NCI-H526 (cell line): ENCODE measurements at regions not wholly inside any gene's neighbourhood (a gene's known extent, or its start where the extent isn't known, plus 50 kb on each side); places are given as distances from the start of the nearest gene placed in this dataset.
"Not testable (repeated sequence)": the region's sequence is repeated elsewhere in the genome, so short reads cannot be mapped to it uniquely, and the experiment has no call there.

Experiments used
- DNase-seq, 2 experiments: peaks; one replicate each; lab custom pipeline; 2025; lab: John Stamatoyannopoulos, UW

DNA sequence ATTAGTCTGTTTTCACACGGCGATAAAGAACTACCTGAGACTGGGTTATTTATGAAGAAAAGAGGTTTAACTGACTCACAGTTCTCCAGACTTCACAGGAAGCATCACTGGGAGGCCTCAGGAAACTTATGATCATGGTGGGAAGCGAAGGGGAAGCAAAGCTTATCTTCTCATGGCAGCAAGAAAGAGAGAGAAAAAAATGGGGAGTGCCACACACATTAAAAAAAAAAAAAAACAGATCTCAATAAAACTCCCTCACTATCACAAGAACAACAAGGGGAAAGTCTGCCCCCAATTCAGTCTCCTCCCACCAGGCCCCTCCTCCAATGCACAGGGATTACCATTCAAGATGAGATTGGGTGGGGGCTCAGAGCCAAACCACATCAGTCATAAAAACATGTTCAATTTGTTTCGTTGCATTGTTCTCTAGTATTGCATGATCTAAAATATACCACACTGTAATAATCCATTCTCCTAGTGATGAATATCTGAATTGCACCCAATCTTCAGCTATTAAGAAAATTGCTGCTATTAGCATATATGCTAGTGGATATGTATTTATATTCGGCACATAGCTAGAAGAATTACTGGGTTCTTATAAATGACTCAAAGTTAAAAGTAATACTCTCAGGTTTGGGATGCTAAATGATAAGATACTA lies 328.9 kb upstream of the KCND2 start:
- no peak for DNase-seq

DNA sequence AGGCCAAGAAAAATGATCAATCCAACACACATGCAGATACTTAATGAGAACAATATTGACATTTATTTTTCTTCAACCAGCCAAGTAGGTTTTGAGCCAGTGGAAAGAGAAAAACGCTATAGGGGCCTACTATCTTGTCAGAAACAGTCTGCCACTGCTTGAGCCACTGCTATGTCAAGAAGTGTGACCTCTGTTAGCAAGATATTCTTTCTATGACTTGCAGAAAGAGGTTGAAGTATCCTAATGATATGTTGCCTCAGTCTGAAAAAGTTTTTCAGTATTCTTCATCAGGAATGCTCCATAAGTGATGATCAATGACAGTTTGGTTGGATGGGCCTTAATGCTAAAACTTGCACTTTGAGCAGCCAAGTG lies 328.4 kb upstream of the KCND2 start:
- DNase-seq: no peak

DNA sequence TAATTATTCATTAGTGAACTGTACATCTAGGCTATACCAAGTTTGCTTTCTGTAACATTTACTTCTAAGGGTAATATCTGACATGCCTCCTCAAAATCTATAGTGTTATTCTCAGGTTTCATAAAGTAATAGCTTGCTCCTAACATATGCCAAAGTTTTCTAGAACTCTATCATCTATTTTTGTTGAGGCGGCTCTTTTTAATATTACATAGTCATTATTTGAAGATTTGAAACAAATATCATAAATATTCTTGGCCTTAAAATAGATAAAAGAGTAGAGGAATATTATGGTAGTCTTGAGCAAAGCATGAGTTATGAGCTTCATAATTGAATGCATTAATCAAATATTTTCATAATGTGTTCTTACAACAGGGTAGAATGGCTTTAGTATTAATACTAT lies 327.2 kb upstream of the KCND2 start:
- no peak for DNase-seq

GRCh38 chr7:119949053-119949452 lies 323.9 kb upstream of the KCND2 start:
- DNase-seq: no peak

- DNase-seq: not testable (repeated sequence)
Observed at GRCh38 chr7:119950390-119951041, 322.5 kb upstream of the KCND2 start.

- not testable (repeated sequence) for DNase-seq
Observed at GRCh38 chr7:119951614-119952013, 321.4 kb upstream of the KCND2 start.

GRCh38 chr7:119957335-119957734 lies 315.6 kb upstream of the KCND2 start:
- DNase-seq: peak in 1 of 2 experiments; percentile 18

- no peak for DNase-seq
Observed at GRCh38 chr7:119959811-119960210, 313.2 kb upstream of the KCND2 start.

GRCh38 chr7:119963654-119964053 lies 309.3 kb upstream of the KCND2 start:
- DNase-seq: no peak

GRCh38 chr7:119964065-119964464 lies 308.9 kb upstream of the KCND2 start:
- DNase-seq: no peak

DNA sequence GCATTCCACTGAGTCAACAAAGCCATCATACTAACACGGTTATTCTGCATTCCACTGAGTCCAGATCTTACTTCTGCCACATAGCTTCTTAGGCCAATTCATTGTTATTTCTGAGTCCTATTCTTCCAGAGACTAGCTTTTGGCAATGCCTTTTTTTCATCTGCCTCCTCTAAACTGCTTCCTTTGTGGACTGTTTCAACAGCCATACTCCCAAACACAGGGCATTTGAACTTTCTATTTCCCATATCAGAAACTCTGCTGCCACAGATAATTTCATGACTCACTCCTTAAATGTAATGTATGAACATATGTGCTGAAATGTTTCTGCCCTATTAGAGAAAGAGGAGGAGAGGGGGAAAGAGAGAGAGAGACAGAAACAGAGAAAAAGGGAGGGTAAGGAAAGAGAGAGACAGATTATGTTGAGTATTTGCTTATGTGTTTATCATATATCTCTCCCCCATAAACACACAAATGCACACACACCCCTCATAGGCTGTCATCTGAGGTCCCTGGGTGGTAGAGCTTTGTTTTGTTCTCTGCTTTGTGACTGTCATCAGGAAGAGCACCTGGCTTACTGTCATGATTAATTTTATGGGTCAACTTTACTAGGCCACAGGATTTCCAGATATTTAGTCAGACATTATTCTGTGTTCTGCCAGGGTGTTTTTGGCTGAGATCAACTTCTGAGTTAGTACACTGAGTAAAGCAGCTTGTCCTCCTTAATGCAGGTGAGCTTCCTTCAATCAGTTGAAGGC lies 308.0 kb upstream of the KCND2 start:
- DNase-seq: no peak

GRCh38 chr7:119967221-119967620 lies 305.8 kb upstream of the KCND2 start:
- no peak for DNase-seq

- not testable (repeated sequence) for DNase-seq
Observed at GRCh38 chr7:119968411-119968810, 304.6 kb upstream of the KCND2 start.

GRCh38 chr7:119969054-119969453 lies 303.9 kb upstream of the KCND2 start:
- no peak for DNase-seq

GRCh38 chr7:119969763-119970162 lies 303.2 kb upstream of the KCND2 start:
- DNase-seq: no peak

DNA sequence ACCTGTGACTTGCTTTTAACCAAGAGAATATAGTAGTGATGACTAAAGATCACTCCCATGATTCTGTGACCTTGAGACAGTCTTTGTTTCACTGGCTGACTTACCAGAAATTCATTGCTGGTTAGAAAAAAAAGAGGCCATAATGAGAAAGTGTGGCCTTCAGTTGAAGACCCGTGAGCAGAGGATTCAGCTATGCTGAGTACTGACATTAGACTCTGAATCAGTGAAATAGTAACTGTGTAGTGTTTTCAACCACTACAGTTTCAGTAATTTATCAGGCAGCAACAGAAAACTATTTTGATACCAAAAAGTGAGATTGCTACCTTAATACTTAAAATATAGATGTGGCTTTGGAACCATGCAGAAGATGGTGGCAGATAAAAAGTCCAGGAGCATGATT lies 298.0 kb upstream of the KCND2 start:
- DNase-seq: no peak

DNA sequence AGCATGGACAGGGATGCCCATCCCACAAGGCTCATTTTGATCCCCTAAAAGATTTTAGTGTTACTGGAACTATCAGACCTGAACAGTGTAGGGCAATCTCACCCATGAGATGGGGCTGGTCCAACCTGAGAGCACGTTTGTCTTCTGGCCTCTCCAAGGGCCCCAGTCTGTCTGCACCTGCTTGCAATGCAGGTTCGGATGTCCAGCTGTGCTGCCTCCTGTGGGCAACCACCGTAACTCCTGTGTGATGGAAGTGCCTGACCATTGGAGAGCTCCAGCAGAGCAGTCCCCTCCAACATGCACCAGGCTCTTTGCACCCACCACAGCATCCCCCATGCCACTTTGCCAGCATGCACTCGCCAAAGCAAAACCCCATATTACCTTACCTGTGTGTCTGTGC lies 290.1 kb upstream of the KCND2 start:
- DNase-seq: no peak

GRCh38 chr7:119983468-119983867 lies 289.5 kb upstream of the KCND2 start:
- DNase-seq: no peak

GRCh38 chr7:119984247-119984646 lies 288.7 kb upstream of the KCND2 start:
- no peak for DNase-seq

DNA sequence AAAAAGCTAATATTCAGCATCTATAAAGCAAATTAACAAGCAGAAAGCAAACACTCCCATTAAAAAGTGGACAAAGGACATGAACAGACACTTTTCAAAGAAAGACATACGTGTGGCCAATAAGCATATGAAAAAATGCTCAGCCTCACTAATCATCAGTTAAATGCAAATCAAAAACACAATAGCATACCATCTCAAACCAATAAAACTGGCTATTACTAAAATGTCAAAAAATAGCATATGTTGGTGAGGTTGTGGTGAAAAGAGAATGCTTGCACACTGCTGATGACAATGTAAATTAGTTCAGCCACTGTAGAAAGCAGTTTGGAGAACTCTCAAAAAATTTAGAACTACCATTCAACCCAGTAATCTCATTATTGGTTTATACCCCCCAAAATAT lies 284.6 kb upstream of the KCND2 start:
- no peak for DNase-seq

DNA sequence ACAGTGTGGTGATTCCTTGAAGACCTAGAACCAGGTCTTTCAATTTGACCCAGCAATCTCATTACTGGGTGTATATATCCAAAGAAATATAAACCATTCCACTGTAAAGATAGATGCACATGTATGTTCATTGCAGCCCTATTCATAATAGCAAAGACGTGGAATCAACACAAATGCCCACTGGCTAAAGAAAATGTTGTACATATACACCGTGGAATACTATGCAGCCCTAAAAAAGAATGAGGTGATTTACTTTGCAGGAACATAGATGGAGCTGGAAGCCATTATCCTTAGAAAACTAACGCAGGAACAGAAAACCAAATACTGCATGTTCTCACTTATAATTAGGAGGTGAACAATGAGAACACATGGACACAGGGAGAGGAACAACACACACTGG lies 278.0 kb upstream of the KCND2 start:
- DNase-seq: no peak

- DNase-seq: no peak
Observed at GRCh38 chr7:119996634-119997033, 276.3 kb upstream of the KCND2 start.

DNA sequence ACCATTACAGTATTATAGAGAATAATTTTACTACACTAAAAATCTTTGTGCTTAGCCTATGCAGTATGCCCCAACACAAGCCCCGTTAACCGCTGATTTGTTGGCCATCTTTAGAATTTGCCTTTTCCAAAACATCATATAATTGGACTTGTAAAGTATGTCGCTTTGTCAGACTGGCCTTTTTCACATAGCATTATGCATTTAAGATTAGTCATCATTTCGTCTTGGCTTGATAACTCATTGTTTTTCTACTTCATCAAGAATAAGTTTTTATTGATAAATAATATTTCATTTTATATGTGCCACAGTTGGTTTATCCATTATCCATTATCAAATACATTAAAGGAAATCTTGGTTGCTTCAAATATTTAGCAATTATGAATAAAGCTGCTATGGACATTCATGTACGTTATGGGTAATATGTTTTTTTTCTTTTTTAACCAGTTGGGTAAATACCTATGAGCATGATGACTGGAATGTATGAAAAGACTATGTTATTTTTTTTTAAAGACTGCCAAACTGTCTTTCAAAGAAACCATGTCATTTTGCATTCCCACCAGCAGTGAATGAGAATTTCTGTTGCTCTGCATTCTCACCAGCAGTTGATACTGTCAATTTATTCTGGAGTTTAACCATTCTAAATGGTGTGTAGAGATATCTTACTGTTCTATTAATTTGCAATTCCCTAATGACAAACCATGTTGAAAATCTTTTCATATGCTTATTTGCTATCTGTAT lies 273.1 kb upstream of the KCND2 start:
- no peak for DNase-seq
